HUDEP-2 (cell line): ENCODE measurements at regions not wholly inside any gene's neighbourhood (a gene's known extent, or its start where the extent isn't known, plus 50 kb on each side); places are given as distances from the start of the nearest gene placed in this dataset.
"Not testable (repeated sequence)": the region's sequence is repeated elsewhere in the genome, so short reads cannot be mapped to it uniquely, and the experiment has no call there.

Experiments
- DNase-seq, 76 experiments: peaks; one replicate each; lab custom pipeline; 2025; ENCODE audit not compliant: unreplicated experiment in 76 of 76; lab: John Stamatoyannopoulos, UW

DNA sequence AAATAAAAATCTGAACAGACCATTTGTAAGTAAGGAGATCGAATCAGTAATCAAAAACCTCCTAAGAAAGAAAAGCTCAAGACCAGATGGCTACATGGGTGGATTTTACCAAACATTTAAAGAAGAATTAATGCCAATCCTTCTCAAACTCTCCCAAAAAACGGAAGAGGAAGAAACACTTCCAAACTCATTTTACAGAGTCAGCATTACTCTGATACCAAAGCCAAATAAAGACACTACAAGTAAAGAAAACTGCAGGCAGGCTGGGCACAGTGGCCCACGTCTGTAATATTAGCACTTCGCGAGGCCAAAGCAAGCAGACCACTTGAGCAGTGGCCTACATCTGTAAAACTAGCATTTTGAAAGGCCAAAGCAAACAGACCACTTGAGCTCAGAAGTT is 159.8 kb downstream of the DPY19L2 start:
- no peak for DNase-seq

DNA sequence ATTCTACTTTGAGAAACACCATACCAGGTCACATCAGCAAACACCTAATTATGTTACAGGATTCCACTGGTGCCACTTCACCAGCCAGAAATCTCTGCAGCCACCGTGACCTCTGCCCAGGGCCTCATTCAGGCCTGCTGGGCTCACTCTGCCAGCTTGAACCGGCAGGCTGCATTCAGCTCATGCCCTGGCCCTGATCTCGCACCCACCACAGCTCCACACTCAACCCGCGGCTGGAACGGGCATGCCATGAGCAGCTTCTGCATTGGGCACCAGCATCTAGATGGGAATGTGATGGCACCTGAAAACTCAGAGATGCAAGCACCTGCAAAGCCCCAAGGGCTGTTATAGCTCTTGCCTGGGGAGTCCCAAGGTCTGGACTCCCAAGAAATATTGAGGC is 168.7 kb downstream of the DPY19L2 start:
- no peak for DNase-seq

DNA sequence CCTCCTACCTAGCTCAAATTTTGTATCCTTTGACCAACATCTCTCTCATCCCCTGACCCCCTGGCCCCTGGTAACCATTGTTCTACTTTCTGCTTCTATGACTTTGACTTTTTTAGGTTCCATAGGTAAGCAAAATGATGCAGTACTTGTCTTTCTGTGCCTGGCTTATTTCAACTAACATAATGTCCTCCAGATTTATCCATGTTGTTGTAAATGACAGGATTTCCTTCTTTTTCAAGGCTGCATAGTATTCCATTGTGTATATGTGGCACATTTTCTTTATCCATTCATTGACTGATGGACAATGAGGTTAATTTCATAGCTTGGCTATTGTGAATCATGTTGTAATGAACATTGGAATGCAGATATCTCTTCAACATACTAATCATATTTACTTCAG is 170.1 kb downstream of the DPY19L2 start:
- DNase-seq = no peak

DNA sequence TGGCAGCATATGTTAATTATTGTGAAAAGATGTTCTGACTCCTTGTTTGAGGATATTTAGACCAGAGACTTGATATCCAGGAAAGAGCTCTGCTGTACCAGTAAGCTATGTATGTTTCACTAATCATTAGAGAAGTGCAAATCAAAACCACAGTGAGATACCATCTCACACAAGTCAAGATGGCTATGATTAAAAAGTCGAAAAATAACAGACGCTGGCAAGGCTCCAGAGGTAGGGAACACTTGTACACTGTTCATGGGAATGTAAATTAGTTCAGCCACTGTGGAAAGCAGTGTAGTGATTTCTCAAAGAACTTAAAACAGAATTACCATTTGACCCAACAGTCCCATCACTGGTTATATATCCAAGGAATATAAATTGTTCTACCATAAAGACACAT is 171.6 kb downstream of the DPY19L2 start:
- DNase-seq = no peak

DNA sequence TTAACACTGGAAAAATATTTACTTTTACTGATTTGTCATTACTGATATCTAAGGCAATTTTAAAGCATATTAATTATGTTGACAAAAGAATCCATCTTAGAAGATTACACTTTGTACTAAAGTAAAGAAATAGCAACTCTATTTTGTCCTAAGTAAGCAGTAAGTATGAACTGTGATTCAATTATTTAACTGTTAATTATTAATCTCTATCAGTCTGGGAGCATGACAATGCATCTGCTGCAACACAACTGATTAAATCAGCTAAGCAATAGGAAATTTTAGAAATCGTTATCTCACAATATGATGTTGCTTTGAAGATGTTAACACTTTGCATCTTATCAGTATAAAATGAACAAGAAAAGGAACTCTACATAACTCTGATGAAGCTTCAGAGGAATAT is 172.3 kb downstream of the DPY19L2 start:
- DNase-seq = no peak

DNA sequence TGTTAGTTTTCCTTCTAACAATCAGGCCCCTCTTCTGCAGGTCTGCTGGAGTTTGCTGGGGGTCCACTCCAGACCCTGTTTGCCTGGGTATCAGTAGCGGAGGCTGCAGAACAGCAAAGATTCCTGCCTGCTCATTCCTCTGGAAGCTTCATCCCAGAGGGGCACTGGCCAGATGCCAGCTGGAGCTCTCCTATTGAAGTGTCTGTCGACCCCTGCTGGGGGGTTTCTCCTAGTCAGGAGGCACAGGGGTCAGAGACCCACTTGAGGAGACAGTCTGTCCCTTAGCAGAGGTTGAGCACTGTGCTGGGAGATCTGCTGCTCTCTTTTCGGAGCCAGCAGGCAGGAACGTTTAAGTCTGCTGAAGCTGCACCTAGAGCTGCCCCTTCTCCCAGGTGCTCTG is 174.9 kb downstream of the DPY19L2 start:
- not testable (repeated sequence) for DNase-seq

DNA sequence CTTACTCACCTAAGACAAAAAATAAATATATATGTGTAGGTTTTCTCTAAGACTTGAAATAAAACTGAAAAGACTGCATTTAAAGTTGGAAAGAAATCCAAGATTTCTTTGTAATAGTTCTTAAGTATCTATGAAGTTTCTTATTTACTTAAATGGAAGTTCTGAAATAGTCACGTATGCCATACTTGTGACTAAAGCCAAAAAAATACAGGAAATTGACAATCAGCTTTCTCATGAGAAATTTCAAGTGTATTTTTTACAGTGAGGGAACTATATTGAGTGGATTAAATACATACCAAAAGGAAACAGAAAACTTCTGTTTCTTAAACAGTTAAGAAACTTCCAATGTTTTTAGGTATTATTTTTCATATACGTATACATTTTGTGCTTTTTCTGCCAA is 188.1 kb downstream of the DPY19L2 start:
- DNase-seq = no peak

DNA sequence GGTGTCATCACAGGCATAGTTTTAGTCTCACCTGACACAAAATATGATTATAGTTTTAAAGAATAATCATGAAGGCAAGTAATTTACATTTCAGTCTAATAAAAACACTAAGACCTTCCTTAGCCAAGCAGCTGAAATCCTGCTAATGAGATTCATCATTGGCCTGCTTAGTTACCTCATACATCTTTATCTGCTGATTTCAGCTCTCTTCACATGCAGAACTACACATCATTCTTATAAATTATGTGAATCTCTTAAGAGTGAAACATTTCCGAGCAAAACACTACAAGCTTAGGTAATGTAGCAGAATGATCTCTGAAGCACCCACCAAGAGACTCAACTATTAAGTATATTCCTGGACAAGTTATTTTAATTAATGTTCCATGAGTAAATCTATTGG is 198.1 kb downstream of the DPY19L2 start:
- no peak for DNase-seq

DNA sequence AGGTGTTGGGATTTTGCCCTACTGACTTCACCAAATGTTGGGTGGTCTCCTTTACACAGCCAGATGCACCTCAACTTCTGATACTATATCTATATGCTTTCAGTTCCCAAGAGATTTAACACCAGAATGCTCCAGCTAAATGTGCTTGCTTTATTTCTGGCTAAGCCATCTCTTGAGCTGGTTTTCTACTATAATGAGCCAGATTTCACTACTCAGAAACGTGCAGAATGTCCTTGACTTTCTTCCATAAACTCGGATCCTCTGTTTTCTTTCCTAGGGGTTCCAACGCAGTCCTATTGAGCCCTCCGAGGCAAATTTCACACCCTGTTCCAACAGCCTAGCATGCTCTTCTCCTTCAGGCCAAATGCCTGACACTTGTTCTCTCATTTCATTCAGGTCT is 200.3 kb downstream of the DPY19L2 start:
- DNase-seq = no peak

DNA sequence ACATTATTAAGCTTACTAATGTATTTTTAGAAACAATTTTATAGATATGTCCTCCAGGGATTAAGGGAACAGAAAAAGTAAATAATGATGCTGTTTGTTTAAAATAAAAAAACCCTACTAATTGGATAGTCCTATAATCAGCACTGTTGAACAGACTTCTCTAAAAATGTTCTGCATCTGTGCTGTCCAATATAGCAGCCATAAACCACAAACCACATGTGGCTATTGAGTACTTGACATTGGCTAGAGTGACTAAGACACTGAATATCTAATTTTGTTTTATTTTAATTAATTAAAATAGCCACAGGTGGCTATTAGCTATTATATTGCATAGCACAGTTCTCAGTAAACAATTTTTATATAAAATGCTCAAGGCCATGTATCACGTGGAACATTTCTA is 210.4 kb downstream of the DPY19L2 start:
- DNase-seq = no peak

DNA sequence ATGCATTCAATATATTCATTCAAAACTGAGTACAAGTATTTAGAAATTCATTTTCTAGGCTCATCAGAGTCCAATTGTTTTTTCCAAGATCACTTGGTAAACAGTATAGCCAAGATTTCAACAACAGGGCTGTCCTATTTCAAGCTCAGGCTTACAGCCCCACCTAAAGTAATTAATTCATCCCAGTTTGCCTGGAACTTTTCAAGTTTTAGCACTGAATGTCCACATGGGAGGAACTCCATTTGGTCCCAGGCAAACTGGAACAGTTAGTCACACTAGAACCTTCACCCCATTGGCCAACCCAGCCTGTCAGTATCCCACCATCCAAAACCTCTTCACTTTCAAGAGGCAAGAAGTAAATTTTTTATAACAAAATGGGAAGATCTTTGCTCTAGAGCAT is 210.9 kb downstream of the DPY19L2 start:
- DNase-seq = no peak

DNA sequence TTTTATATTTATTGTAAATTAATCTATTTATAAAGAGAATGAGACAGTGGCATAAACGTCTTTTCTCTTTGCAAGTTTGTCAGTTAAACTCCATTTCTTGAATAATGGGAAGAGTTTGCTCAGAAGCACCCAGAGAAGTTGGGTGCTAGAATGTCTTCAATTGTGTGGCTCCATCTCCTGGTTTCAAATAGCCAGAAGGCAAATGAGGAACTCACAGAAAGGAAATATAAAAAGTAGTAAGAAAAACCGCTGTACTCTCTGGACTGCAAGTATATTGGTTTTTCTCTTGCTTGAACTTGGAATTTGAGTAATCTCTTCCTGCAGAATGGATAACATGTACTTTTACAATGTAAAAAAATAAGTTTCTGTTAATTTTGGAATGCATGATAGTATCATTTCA is 217.5 kb downstream of the DPY19L2 start:
- DNase-seq = peak in 1 of 76 experiments; percentile 9

DNA sequence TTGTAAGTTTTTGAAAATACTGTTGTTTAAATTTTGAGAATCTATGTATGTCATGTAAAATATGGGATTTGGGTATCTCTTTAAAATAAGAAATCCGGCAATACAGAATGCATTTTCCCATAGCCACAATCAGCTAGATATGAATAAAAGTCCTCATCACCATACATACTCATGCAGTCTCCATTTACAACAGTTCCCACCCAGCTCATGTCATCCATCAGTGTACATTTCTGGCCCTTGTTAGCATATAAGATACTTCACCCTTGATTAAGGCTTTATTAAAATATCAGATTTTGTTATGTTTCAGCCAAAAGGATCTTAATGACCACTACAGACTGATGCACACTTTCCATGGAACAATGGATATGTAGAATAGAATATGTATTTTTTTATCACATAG is 218.0 kb downstream of the DPY19L2 start:
- no peak for DNase-seq

DNA sequence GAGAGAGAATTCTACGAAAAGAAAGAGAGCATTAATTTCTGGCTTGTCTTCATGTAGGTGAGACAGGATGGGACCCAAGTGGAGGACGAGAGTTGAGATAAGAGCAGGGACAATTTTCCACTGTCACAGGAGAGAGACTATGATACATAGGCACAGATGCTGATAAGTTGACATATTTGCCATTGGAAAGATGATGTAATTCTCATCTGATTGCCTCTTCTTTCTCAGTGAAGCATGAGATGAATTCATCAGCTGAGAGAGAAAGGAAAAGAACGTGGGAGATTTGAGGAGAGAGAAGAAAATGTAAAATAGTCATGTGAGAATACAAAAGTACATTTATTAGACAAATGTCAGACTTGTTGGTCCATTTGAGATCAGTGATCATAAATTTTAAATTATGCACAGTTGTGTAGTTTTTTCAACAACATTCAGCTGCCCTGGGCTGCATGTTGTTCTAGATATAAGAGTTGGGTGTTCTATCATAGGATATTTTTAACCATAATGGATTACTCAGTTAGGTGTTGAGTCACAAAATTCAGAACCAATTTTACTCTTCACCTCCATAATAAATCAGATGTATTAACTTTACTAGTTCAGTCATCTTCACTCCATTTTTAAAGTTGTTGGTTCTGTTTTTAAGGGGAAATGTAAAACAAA is 222.9 kb downstream of the DPY19L2 start:
- no peak for DNase-seq

DNA sequence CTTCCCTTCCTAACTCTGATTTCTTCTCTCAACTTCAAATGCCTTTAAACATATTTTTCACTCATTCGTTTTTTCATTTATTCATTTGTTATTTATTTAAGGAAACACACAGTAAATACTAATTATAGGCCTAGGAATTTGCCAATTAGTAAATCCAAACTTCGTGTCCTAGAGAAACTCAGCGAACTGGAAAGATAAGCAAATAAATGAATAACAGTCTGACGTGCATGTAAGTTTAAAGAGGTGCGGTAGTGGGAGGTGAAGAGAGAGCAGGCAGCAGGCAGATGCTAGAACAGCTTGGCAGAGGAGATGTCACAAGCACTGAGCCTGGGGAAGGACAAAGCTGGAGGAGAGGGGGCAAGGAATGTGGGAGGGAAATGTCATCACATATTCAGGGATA is 228.2 kb downstream of the DPY19L2 start:
- DNase-seq = no peak

DNA sequence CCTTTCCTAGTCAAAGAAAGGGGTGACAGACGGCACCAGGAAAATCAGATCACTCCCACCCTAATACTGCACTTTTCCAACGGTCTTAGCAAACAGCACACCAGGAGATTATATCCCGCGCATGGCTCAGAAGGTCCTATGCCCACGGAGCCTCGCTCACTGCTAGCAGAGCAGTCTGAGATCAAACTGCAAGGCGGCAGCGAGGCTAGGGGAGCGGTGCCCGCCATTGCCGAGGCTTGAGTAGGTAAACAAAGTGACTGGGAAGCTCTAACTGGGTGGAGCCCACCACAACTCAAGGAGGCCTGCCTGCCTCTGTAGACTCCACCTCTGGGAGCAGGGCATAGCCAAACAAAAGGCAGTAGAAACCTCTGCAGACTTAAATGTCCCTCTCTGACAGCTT is 233.9 kb downstream of the DPY19L2 start:
- DNase-seq = not testable (repeated sequence)

DNA sequence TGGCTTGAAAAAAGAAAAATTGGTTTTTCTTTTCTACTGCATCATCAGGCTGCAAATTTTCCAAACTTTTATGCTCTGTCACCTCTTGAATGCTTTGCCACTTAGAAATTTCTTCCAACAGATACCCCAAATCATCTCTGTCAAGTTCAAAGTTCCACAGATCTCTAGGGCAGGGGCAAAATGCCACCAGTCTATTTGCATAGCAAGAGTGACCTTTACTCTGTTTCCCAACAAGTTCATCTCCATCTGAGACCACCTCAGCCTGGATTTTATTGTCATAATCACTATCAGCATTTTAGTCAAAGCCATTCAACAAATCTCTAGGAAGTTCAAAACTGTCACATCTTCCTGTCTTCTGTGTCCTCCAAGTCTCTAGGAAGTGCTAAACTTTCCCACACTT is 240.3 kb downstream of the DPY19L2 start:
- not testable (repeated sequence) for DNase-seq

DNA sequence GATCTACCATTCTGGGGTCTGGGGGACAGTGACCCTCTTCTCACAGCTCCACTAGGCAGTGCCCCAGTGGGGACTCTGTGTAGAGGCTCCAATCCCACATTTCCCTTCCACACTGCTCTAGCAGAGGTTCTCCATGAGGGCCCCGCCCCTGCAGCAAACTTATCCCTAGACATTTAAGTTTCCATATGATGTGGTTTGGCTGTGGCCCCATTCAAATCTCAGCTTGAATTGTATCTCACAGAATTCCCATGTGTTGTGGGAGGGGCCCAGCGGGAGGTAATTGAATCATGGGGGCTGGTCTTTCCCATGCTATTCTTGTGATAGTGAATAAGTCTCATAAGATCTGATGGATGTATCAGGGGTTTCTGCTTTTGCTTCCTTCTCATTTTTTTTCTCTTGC is 241.3 kb downstream of the DPY19L2 start:
- not testable (repeated sequence) for DNase-seq

DNA sequence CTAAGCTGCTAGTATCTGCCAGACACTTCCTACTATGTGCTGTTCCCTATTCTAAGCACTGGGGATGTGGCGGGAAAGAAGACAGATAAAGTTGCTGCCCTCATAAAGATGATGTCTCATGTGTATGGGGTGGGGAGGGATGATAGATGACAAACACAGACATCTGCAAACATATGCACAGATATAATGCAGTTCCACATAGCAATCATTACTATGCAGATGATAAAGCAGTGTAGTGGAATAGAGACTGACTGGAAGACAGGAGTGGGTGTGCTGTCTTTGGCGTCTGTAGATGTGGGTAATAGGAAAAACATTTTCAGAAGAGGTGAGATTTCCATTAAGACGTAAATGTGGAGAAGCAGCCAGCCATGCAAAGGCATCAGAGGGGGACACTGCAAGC is 243.6 kb downstream of the DPY19L2 start:
- no peak for DNase-seq

DNA sequence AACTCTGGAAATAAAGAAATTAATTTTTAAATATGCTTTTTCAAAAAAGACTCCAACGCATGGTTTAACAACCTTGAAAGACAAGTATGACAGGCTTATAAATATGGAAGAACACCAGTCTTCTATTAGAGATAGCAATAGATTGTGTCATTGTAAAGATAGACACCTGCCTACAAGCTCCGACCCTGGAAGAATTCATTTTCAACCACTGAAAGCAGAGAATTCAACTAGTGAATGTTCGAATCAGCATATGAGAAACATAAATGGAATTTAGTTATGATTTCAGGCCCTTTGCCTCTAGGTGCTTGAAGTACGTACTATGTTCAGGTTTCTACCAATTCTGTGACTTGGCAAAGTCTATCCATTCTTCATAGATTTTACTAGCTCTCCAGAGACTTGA is 244.5 kb downstream of the DPY19L2 start:
- no peak for DNase-seq

DNA sequence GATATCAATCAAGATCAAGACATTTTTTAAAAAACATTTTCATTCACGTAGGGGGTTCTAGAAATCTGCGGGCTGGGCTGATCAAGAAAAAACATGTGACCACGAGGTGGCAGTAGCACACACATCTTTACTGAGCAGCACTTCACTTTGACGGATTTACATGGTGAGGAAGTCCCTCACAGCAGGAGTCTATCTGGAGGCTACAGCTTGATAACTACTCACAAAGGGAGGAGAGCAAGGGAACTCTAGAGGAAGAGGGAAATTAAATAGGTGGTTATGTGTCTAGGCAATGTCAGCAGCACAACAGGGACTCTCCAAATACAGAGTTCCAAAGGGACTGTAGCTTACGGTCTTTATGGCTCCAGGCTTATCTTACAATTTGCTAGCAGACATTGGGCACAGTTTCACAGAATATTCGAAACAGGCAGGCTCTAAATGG is 248.1 kb downstream of the DPY19L2 start:
- DNase-seq = peak in 62 of 76 experiments; percentile 2 to 81 (median 32)

DNA sequence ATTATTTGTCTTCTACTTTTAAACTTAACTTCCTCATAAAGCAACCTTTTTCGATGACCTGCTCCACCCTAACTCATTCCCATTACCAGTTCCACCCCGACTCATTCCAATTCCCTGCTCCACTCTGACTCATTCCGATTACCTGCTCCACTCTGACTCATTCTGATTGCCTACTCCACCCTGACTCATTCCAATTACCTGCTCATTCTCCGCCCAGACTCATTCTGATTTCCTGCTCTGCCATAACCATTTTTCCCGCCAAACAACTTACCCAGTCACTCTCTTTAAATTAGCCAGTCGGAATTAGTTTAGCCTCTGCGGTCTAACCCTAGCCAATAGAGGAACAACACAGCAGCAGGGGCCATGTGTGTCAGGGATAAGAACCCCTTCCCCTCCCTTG is 249.1 kb downstream of the DPY19L2 start:
- DNase-seq = no peak

DNA sequence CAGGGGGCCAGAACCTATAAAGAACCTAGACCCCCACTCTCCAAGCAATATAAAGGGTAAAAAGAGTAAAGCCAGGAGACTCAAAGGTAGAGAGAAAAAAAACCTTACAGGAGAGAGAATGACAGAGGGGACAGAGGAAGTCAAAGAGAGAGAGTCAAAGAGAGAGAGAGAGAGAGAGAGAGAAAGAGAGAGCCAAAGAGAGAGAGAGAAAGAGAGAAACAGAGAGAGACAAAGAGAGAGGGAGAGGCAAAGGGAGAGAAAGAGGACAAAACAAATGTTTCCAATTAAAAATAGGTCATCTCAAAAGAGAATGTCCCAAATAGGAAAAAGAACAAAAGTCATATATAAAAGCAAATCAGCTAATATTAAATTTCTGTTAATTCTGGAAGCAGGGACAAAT is 251.5 kb downstream of the DPY19L2 start:
- DNase-seq = no peak
